ENCODE measurements at regions not wholly inside any gene's neighbourhood (a gene's known extent, or its start where the extent isn't known, plus 50 kb on each side); places are given as distances from the start of the nearest gene placed in this dataset.

- TF ChIP-seq ZBTB26 (CRISPR knock-in tag; IDR thresholded peaks at IDR 0.05) (no peak), EP300 (IDR thresholded peaks at IDR 0.05; ENCODE audit: low read length) (no peak), ZBTB49 (CRISPR knock-in tag; IDR thresholded peaks at IDR 0.05; ENCODE audit: borderline replicate concordance) (no peak), SNAPC5 (CRISPR knock-in tag; IDR thresholded peaks at IDR 0.05) (no peak), CTCF (IDR thresholded peaks at IDR 0.05 in 2 of 3, conservative IDR thresholded peaks at IDR 0.05 in 1 of 3; ENCODE audit: insufficient read depth in 2 of 3, low read depth in 1 of 3, low read length in 3 of 3) (no peak), ATF3 (IDR thresholded peaks at IDR 0.05) (no peak), ATF3 (CRISPR knock-in tag; conservative IDR thresholded peaks at IDR 0.05) (no peak), USF2 (CRISPR knock-in tag; IDR thresholded peaks at IDR 0.05) (no peak)
Observed at GRCh38 chr2:37526856-37527255, 144.6 kb downstream of the CDC42EP3 start.

Measured in K562 (cell line).